ENCODE measurements at regions not wholly inside any gene's neighbourhood (a gene's known extent, or its start where the extent isn't known, plus 50 kb on each side); places are given as distances from the start of the nearest gene placed in this dataset.

DNA sequence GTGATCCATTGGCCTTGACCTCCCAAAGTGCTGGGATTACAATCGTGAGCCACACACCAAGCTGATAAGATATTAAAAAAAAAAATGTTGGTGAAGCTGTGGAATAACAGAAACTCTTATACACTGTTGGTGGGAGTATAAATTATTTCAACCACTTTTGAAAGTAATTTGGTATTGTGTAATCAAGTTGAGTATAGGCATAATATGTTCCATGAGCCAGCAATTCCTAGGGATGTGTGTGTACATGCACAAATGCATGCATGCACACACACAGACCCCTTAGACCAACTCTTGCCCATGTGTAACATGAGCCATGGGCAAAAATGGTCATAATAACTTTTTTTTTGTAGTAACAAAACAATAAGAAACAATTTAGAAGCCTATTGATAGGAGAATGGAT lies 130.2 kb upstream of the ANKRD28 start:
- no peak for TF ChIP-seq CTCF (IDR thresholded peaks at IDR 0.05)
- no peak for TF ChIP-seq POLR2A (IDR thresholded peaks at IDR 0.05)
